ENCODE measurements at regions not wholly inside any gene's neighbourhood (a gene's known extent, or its start where the extent isn't known, plus 50 kb on each side); places are given as distances from the start of the nearest gene placed in this dataset.

- no peak for DNase-seq (ENCODE audit: insufficient read length, low spot score)
Measured at GRCh38 chr5:57698086-57698485, 215.5 kb upstream of the ACTBL2 start.

DNA sequence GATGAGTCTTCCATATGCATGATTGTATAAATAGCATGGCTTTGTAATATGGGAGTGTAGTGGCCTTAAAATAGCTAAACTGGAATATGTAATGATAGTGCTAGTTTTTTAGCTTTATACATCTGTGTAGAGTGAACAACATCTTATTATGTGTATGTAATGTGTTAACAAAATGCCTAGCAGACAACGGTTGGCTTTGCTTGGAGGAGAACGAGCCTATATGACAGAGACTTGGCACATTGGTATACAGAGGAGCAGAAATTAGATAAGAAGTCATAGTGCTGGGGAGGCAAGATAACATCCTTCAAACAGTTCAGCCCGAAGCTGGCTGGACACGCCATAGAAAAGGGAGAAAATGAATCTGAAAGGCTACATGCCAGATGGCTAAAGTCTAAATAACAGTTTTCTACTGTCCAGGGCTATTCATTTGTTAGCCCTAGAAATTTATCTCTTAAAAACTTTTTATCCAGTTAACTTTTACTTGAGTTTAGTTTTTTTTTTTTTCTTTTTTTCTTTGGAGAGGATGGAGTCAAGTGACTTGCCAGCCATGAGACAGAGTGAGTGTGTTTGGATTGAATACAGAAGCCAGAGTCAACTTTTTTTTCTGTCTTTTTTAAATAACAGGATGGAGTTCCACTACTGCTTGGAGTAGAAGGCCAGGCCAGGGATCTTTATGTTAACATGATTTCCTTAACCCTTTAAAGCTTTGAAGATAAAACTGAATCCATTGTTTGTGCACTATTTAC is 214.4 kb upstream of the ACTBL2 start:
- TF ChIP-seq POLR2AphosphoS5 (IDR thresholded peaks at IDR 0.05; ENCODE audit: low read depth, low read length) (no peak), POU2F2 (IDR thresholded peaks at IDR 0.05; ENCODE audit: low read depth, low read length) (no peak), TAF1 (IDR thresholded peaks at IDR 0.05; ENCODE audit: low read depth, low read length) (no peak)

More at GRCh38 chr5:57698086-57698485, 215.5 kb upstream of the ACTBL2 start:
- no peak for TF ChIP-seq POLR2A (IDR thresholded peaks at IDR 0.05; ENCODE audit: low read depth, low read length)
- TF ChIP-seq SPI1 (IDR thresholded peaks at IDR 0.05; ENCODE audit: low read depth, low read length) = no peak
- no peak for TF ChIP-seq POU2F2 (IDR thresholded peaks at IDR 0.05; ENCODE audit: low read depth, low read length)
- TF ChIP-seq PAX5 (IDR thresholded peaks at IDR 0.05; ENCODE audit: insufficient read depth, low read length, severe bottlenecking) = no peak
- no peak for TF ChIP-seq POLR2AphosphoS5 (IDR thresholded peaks at IDR 0.05; ENCODE audit: low read depth, low read length)
- no peak for TF ChIP-seq TAF1 (IDR thresholded peaks at IDR 0.05; ENCODE audit: low read depth, low read length)
- FAIRE-seq = no peak

DNA sequence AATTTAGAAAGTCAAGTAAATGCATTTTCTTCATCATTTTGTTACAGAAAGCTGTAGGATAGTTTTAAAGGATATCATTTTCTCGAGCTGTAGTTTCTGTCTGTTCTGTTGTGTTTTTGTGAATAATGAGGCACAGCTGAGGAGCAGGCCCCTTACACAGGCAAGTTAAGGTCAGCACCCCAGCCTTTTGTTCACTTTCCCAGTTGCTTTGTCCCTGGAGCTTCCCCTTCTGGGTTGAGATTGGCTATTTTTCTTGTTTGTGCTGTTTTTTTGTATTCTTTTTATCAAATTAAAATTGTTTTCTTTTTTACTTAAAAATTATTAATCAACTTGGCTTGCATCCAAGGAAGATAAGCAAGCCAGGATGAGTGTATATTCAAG is 213.8 kb upstream of the ACTBL2 start:
- TF ChIP-seq POU2F2 (IDR thresholded peaks at IDR 0.05; ENCODE audit: low read depth, low read length) (no peak), POLR2A (IDR thresholded peaks at IDR 0.05; ENCODE audit: low read depth, low read length) (no peak)
- no peak for DNase-seq (ENCODE audit: insufficient read length, low spot score)
- FAIRE-seq = no peak

More for the DNA sequence above, 214.4 kb upstream of the ACTBL2 start:
- no peak for DNase-seq (ENCODE audit: insufficient read length, low spot score)
- no peak for FAIRE-seq

DNA sequence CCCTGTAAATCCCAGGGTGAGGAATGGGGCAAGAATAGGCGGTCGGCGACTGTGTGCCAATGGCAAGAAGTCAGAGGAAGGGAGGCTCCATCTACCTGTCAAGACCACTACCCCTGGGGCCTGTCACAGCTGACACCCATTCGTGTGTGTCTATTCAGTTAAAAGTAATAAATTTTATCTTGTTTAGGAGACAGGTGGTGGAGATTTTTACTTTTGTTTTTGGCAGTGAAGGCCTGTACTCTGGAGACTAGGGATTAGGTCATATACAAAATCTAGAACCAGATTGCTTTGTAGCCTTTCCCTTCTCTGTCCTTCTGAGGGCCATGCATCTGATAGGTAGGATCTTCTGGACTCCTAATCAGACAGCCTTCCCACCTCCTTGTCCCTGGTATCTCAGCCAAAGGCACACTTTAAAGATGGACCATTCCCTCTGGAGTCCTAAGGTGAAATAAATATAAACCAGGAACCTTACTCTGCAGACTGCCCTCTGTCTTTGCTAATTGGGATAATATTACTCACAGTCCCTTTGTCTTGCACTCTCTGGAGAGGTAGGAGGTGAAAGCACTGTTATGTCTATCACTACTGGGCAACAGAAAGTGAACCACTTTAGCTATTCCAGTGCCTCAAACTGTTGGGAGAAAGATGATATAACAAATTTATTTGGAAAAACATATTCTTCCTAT is 213.2 kb upstream of the ACTBL2 start:
- no peak for DNase-seq (ENCODE audit: insufficient read length, low spot score)
- TF ChIP-seq POLR2A (IDR thresholded peaks at IDR 0.05; ENCODE audit: low read depth, low read length) (no peak), POU2F2 (IDR thresholded peaks at IDR 0.05; ENCODE audit: low read depth, low read length) (no peak), PAX5 (IDR thresholded peaks at IDR 0.05; ENCODE audit: insufficient read depth, low read length, severe bottlenecking) (no peak), POLR2AphosphoS5 (IDR thresholded peaks at IDR 0.05; ENCODE audit: low read depth, low read length) (no peak), SPI1 (IDR thresholded peaks at IDR 0.05; ENCODE audit: low read depth, low read length) (no peak), TAF1 (IDR thresholded peaks at IDR 0.05; ENCODE audit: low read depth, low read length) (no peak)
- no peak for FAIRE-seq

- no peak for FAIRE-seq
- TF ChIP-seq POLR2A (IDR thresholded peaks at IDR 0.05; ENCODE audit: low read depth, low read length) = no peak
- TF ChIP-seq POU2F2 (IDR thresholded peaks at IDR 0.05; ENCODE audit: low read depth, low read length) = no peak
- no peak for TF ChIP-seq SPI1 (IDR thresholded peaks at IDR 0.05; ENCODE audit: low read depth, low read length)
- TF ChIP-seq POLR2AphosphoS5 (IDR thresholded peaks at IDR 0.05; ENCODE audit: low read depth, low read length) = no peak
- no peak for TF ChIP-seq PAX5 (IDR thresholded peaks at IDR 0.05; ENCODE audit: insufficient read depth, low read length, severe bottlenecking)
- no peak for TF ChIP-seq TAF1 (IDR thresholded peaks at IDR 0.05; ENCODE audit: low read depth, low read length)
- no peak for DNase-seq (ENCODE audit: insufficient read length, low spot score)
Measured at GRCh38 chr5:57695179-57695578, 212.6 kb upstream of the ACTBL2 start.

GRCh38 chr5:57693488-57694305 is 211.1 kb upstream of the ACTBL2 start:
- TF ChIP-seq POLR2AphosphoS5 (IDR thresholded peaks at IDR 0.05; ENCODE audit: low read depth, low read length) (no peak), PAX5 (IDR thresholded peaks at IDR 0.05; ENCODE audit: insufficient read depth, low read length, severe bottlenecking) (no peak), SPI1 (IDR thresholded peaks at IDR 0.05; ENCODE audit: low read depth, low read length) (no peak), TAF1 (IDR thresholded peaks at IDR 0.05; ENCODE audit: low read depth, low read length) (no peak), POLR2A (IDR thresholded peaks at IDR 0.05; ENCODE audit: low read depth, low read length) (no peak), POU2F2 (IDR thresholded peaks at IDR 0.05; ENCODE audit: low read depth, low read length) (no peak)
- DNase-seq (ENCODE audit: insufficient read length, low spot score) (no peak), FAIRE-seq (no peak)

DNA sequence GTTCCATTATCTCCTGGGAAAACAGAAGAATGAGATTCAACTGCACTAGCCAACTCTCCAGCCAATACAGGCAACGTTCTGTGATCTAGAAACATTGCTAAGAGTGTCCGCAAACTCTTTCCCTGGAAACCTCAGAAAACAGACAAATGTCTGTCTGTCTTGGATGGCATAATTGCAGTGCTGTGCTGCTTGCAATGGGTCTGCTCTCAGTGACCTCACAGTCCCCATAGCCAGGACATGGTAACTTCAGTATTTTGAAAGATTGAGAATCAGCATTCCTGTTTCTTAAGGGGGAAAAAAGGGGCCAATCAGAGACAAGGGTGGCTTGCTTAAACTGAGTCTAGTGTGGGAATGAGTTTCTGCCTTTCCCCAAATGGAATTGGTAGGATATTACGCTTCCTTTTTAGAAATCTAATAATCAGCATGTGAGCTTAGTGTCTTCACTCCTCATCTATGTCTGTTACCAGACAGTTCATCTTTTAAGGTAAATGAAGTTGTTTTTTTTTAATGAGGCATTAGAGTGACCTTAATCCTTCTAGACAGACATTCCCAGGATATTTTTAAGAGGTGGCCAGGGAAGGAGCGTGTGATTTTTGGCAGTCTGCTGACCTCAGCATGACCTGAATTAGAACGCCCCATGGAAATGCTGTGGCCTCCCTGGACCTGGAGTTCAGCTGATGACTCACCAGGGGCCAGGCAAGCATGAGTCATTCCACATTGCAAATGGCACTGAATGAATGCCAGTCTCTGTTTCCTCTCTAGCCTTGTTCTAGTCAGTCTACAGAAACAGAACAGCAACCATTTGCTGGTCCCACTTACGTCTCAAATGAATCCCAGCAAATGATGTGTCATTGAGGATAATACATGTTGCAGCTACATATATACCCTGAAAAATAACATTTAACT is 210.2 kb upstream of the ACTBL2 start:
- TF ChIP-seq TAF1 (IDR thresholded peaks at IDR 0.05; ENCODE audit: low read depth, low read length) (no peak), POLR2A (IDR thresholded peaks at IDR 0.05; ENCODE audit: low read depth, low read length) (no peak), POLR2AphosphoS5 (IDR thresholded peaks at IDR 0.05; ENCODE audit: low read depth, low read length) (no peak), POU2F2 (IDR thresholded peaks at IDR 0.05; ENCODE audit: low read depth, low read length) (no peak), SPI1 (IDR thresholded peaks at IDR 0.05; ENCODE audit: low read depth, low read length) (no peak), PAX5 (IDR thresholded peaks at IDR 0.05; ENCODE audit: insufficient read depth, low read length, severe bottlenecking) (no peak)
- DNase-seq (ENCODE audit: insufficient read length, low spot score) (no peak), FAIRE-seq (no peak)

GRCh38 chr5:57690724-57691123 is 208.1 kb upstream of the ACTBL2 start:
- TF ChIP-seq POLR2AphosphoS5 (IDR thresholded peaks at IDR 0.05; ENCODE audit: low read depth, low read length) = no peak
- no peak for TF ChIP-seq SPI1 (IDR thresholded peaks at IDR 0.05; ENCODE audit: low read depth, low read length)
- no peak for TF ChIP-seq PAX5 (IDR thresholded peaks at IDR 0.05; ENCODE audit: insufficient read depth, low read length, severe bottlenecking)
- TF ChIP-seq TAF1 (IDR thresholded peaks at IDR 0.05; ENCODE audit: low read depth, low read length) = no peak
- TF ChIP-seq POU2F2 (IDR thresholded peaks at IDR 0.05; ENCODE audit: low read depth, low read length) = no peak
- TF ChIP-seq POLR2A (IDR thresholded peaks at IDR 0.05; ENCODE audit: low read depth, low read length) = no peak
- no peak for FAIRE-seq
- no peak for DNase-seq (ENCODE audit: insufficient read length, low spot score)
